ENCODE measurements at regions not wholly inside any gene's neighbourhood (a gene's known extent, or its start where the extent isn't known, plus 50 kb on each side); places are given as distances from the start of the nearest gene placed in this dataset.
"Not testable (repeated sequence)": the region's sequence is repeated elsewhere in the genome, so short reads cannot be mapped to it uniquely, and the experiment has no call there.

DNA sequence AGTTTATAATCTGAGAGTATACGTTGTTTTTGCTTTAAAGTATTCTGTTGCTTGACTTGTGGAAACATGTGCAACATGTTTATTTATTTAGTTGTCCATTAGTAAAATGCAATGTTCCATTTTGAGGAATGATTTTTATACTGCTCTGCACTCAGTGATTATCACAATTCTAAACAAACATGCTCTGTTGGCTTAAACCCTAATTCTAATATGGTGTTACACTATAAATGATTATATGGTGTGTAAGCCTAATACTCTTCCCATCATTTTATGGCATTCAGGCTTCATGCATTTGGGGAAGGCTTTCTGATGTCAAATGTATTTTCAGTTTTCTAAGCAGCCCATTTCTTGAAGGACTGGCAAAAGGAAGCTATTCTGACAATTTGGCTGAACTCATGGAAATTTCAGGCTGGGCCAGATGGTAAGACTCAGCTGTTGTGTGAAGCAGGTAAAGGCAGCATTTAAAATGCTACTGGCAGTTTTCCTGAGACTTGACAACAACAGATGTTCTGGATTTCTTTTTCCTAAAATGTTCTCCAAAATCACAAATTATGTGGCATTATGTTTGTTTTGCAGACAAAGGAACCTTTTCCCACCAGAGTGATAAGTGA lies 336.7 kb upstream of the GNPDA2 start:
- intact Hi-C loops (cut with DNase I): no loop called here
- no peak for DNase-seq

DNA sequence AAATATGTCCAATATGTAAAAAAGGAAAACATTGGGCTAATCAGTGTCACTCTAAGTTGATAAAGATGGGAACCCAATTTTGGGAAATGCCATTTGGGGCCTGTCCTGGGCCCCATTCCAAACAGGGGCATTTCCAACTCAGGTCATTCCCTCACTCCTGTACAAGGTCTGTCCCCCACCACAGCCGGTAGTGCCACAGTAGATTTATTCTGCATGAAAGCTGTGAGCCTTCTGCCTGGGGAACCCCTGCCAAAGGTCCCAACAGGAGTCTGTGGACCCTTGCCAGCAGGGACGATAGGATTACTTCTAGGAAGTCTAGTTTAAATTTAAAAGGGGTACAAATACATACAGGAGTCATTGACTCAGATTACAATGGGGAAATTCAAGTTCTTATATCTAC lies 317.6 kb upstream of the GNPDA2 start:
- DNase-seq: no peak
- intact Hi-C loops (cut with DNase I): no loop called here

DNA sequence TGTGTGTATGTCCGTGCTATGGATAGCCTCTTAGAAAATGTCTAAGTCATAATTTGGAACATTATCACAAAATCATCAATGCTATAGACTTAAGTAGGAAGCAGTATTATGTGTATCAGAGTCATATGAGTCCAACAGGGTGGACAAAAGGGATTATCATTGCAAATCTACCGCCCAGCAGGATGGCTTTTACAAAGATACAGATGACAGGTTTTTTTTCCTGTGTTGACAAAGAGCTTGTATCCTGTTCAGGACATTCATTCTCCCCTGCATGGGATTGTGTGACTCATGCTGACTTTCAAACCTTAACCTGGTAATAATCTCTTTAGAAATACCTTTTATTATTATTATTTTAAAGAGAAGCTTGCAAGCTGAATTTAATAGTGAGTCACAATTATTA lies 310.3 kb upstream of the GNPDA2 start:
- intact Hi-C loops (cut with DNase I): no loop called here
- no peak for DNase-seq

DNA sequence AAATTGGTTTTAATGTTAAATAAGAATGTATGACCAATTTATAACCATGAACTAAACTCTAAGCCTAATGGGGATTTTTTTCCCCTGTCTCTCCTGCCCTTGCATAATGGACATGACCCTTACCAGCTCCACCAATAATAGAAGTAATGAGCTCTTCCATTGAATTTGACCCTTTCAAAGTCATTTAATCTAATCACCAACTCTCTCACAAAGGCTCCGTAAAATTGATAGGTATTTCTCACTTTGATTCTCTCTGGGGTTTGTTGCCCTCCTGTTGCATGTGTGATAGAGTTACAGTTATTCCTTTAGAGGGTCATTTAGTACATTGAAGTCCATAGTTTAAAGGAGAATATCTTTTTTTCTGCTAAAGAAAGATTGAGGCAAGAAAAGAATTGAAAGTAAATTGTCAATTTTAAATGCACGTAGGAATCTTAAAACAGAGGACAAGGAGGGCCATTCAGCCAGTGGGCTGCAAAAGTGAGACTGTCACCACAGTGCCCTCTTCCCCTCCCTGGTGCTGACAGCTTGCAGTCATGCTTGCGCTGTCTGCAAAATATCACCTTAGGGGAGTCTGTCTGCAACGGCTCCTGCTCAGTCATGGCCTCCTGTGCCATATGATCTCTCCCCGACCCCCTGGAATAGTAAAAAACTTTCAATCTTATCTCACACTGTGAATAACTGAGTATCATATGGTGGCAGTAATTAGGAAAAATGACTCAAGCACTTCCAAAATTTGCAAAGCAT lies 307.5 kb upstream of the GNPDA2 start:
- DNase-seq: no peak
- intact Hi-C loops (cut with DNase I): no loop called here

DNA sequence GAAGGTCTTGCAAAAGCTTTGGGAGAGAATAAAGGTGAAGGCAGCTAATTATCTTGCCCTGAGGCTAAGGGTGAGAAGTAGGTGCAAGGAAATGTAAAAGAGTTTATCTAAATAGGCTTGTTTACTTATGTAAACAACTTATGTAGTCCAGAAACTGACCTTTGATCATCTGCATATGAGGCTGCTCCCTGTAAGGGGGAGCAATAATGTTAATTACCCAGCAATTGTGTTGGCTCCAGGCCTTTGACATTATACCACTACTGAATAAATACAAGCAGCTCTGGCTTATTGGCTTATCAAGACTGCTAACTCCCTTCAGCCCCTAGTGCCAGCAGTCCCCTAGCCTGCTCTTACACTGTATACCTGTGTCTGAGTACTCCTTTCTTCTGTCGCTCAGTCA lies 303.7 kb upstream of the GNPDA2 start:
- no peak for DNase-seq
- intact Hi-C loops (cut with DNase I): no loop called here

DNA sequence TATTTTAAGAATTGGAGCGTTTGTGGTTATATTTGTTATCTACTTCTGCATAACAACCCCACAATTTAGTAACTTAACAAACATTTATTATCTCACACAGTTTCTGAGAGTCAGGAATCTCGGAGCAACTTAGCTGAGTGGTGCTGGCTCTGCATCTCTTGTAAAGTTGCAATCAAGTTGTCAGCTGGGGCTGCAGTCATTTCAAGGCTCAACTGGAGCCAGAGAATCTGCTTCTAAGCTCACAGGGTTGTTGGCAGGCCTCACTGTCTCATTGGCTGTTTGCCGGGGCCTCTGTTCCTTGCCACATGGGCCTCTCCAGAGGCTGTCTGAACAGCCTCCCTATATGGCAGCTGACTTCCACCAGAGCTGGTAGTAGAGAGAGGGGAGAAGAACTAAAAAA lies 281.2 kb upstream of the GNPDA2 start:
- no peak for DNase-seq
- intact Hi-C loops (cut with DNase I): no loop called here

DNA sequence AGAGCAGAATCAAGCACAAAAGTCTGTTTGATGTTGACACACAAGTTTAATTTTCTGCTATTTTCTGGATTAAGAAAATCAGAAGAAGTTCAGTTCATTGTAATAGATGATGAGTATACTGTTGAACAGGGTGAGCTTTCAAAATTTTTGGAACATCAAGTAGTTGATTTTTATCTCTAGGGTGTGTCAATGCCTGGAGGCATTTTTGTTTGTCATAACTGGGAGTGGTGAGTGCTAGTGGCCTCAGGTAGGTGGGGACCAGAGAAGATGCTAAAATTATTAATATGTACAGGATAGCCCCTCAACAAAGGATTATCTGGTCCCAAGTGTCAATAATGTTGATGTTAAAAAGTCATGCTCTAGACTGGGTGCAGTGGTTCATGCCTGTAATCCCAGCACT lies 279.7 kb upstream of the GNPDA2 start:
- intact Hi-C loops (cut with DNase I): no loop called here
- DNase-seq: no peak

DNA sequence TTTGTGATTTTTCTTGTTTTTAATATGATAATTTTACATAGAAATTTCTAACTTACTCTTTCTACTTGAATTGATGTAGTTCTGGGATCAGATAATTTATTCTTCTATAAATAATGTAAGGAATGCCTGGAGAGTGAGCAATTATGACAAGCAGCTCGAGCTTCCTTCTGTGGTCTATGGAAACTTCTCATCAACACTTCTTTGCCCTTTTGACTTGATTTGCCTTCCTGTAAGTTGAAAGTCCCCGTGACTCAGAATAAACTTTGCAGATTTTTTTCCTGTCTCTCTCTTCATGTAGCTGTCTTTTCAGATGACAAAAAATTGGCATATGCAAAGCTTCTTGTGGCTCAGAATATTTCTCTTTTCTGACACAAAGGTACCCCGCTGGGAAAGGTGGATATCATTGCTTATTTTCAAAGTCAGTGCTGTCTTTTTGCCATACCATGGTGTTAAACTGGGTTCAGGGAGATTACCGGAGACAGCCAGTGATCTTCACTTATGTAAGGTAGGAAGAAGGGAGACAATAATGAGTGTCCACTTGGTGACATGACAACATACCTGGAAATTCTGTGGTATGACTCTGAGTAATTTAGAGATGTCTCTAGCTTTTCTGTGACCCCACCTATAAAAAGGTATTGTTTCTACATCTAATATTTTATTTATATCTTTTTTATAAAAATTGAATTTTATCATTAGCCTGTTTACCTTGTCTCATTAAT lies 278.6 kb upstream of the GNPDA2 start:
- DNase-seq: no peak
- intact Hi-C loops (cut with DNase I): no loop called here

DNA sequence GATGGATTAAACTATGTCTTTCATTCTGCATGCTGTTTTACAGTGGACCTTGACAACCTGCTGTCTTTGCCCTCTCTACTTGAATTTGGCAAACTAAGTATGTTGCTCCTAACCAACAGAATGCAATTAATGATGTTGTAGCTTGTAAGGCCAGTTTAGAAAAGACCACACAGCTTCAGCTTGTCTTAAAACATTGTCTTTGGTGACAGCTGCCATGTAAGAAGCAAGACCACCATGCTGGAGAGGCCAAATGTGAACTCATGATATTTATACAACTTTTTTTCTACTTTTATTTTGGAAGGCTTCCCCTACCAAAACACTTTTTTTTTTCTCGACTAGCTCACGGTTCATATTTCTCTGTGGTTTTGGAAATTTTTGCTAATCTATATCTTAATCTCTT lies 278.0 kb upstream of the GNPDA2 start:
- DNase-seq: no peak
- intact Hi-C loops (cut with DNase I): no loop called here

DNA sequence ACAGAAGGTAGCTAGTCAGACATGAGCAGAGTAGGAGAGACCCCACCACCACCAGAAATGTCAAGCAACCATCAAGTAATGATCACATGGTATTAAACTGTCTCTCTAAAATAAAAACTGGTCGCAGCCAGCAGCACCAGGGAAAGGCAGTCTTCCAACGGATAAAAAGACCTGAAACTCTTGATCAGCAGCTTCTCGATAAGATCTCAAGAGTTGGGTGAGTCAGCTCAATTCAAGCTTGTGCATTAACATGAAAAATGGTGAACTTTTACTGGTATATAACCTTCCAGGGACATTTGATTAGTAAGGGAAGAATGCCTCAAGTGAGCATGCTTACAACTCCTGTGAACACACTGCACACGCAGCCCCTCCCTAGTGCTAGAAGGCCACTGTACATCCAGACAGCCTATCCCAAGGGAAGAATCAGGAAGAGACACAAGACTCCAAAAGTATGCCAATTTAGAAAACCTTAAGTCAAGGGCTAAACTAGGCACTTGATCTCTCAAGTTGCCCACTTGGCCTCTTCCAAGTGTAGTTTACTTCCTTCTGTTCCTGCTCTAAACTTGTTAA lies 270.0 kb upstream of the GNPDA2 start:
- intact Hi-C loops (cut with DNase I): no loop called here

DNA sequence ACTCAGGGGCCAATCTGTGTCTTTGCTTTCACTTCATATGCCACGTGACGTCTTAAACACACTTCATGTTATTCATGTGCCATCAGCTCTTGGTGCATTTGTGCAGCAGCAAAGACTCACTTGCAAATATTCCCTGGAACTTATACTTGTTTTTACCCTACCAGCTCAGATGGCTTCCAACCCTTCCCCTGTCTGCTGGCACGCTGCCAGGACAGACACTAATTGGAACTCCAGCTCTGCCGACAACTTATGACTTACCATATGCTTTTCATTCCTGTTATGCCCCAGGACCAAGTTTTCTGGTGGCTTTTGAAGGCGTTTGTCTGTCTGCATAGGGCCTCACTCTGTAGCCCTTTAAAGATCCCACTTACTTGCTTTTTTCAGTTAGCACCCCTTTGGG lies 261.7 kb upstream of the GNPDA2 start:
- no peak for DNase-seq
- intact Hi-C loops (cut with DNase I): no loop called here

More for the DNA sequence above, 270.0 kb upstream of the GNPDA2 start:
- no peak for DNase-seq

DNA sequence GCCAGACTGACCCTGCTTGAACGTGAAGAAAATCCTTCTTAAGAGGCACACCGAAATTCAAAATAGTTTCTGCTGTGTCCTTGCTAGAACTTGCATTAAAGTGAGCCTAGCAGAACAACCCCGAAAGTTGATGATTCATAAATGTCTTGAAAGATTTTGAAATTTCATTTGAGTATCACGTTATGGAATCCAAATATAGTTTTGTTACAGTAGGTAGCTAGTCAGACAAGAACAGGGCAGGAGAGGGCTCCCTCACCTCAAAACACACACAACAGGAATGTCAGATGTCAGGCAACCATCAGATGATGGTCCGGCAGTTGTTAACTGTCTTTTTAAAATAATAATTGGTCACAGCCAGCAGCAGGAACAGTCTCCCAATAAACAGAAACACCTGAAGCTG lies 259.6 kb upstream of the GNPDA2 start:
- intact Hi-C loops (cut with DNase I): no loop called here
- DNase-seq: peak in 3 of 42 donors; percentile 8 to 37 (median 34)

DNA sequence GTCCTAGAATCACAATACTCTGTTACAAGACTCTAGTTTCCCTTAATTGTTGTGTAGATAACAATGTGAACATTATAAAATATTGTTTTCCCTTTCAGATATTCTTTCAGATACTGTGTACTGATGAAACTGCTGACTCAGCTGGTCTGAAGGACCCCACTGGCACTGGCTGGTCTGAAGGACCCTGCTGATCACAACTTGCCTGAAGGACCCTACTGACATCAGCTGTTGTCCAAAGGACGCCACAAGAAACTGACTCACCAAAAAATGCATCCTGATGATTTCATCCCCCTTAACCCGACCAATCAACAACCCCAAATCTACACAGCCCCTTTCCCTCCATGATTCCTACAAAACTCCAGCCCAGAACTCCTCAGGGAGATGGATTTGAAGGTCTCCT lies 258.8 kb upstream of the GNPDA2 start:
- intact Hi-C loops (cut with DNase I): no loop called here

DNA sequence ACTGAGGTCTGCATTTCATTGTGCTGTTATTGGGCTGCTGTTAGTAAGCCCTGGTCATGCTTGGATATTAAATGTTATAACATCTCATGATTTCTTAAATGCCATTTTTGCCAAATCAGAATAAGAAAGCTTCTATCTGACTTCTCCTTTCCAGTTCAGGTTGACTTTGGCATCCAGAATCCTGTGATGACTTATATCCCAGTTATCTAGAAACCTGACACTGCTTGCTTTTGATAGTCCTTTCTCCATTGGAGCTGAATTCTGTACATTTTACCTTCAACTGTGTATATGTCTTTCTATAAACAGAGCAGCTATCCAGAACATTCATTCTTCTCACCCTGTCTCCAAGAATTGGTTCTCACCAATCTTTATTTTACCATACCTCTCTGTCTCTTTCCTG lies 257.7 kb upstream of the GNPDA2 start:
- DNase-seq: no peak
- intact Hi-C loops (cut with DNase I): no loop called here

More for the DNA sequence above, 258.8 kb upstream of the GNPDA2 start:
- DNase-seq: no peak

DNA sequence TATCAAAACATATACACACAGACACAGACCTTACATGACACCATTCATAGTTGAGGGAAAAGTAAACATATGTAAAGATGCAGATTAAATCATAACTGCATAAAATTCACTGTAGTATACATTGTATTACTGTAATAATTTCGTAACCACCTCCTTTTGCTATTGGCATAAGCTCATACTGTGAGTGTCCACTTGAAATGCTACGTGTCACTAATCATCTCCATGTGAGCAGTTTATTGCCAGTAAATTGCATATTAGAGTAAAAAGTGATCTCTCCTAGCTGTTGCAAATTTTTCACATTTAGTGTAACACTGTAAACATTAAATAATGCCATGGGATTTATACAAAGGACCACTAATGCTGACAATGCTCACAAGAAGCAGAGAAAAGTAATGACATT lies 256.7 kb upstream of the GNPDA2 start:
- DNase-seq: no peak
- intact Hi-C loops (cut with DNase I): no loop called here

DNA sequence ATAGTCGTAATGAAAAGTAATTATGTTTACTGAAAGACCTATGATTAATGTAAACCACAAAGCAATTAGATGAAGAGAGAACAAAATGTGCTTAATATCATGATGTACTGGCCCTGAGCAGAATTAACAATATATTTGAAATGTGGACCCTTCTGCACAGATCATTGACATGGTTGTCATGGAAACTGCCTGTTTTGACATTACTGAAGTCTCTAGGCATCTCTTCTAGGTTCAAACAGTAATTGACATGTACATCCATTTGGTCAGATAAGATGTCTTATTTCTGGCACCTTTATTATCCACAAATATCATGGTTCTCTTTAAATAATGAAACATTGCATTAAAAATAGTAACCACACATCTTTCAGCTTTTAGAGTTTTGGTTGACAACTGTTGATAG lies 251.7 kb upstream of the GNPDA2 start:
- no peak for DNase-seq
- intact Hi-C loops (cut with DNase I): no loop called here

DNA sequence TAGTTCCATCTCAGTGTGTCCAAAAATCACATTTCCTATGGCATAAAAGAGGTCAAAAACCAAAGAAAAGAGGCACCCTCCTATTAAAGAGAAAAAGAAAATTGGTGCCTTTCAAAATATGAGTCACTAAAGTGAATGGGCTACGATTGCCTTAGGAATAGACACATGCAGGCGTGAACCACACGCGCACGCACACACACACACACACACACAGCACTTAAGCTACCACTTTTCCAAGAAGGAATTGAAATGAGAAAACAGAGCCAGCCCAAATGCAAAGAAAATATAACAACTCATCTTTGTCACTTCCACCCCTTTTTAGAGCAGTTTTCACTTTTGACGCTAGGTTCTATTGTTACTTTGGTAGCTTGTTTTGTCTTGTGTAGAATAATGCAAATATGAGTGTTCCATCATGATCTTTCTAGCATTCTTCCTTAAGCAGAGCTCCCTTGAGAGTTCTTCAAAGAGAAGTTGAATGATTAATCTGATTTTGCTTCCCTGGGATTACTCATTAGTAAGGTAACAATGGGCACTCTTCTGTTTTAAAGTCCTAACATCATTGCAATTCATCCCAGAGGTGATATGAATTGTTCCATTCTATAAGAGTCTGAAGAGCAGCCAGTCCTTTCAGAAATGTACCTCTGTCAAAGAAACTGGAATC lies 239.2 kb upstream of the GNPDA2 start:
- intact Hi-C loops (cut with DNase I): no loop called here
- DNase-seq: no peak

DNA sequence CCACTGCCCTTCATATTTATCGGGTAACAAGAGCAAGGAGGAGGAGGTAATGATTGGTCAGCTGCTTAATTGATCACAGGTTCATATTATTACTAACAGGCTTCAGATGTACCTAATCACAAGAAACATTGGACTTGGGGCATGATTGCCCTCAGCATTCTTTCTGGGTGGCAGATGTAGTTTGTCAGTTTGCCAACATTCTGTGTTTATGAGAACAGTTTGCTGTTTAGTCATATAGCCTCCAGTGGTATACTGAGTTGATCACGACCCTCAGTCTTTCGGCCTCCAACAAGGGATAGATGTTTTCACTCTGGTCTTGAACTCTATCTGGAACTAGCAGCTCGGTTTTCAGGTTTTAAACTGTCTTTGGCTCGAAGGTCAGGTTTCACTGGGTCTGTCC lies 237.7 kb upstream of the GNPDA2 start:
- intact Hi-C loops (cut with DNase I): not testable (repeated sequence)

DNA sequence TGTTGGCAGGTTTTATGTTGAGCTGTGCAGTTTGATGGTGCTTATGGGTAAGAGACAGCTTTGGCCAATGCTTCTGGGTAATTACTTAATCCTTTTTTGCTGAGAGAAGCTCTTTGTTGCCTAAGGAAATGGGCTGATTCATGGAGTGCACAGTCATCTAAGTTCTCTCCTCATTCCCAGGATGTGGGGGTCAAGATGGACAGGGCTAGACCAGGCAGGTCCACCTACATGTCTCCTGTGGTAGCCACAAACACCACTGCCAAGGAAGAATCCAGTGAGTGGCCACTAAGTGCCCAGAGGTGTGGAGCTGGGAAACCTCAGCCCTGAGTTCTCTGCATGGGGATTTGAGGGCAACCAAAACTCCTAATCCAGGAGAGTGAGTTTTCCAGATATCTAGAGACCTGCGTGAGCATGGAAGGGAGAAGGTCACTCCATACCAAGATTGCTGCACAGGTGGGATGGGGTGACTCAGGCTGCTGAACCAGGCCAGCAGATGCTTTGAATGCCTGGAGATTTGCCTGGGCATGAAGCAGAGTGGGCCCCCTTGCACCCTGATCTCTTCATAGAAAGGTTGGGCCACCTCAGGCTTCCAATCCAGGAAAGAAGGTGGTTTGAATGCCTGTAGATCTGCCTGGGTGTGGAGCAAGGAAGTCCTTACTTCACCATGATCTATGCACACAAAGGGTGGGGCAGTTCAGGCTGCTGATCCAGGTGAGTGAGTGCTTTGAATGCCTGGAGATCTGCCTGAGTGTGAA lies 234.8 kb upstream of the GNPDA2 start:
- intact Hi-C loops (cut with DNase I): no loop called here
- no peak for DNase-seq

More for the DNA sequence above, 237.7 kb upstream of the GNPDA2 start:
- DNase-seq: not testable (repeated sequence)

All from head of caudate nucleus (tissue), 42 donors.